OCI-LY3 (cell line): ENCODE measurements at regions not wholly inside any gene's neighbourhood (a gene's known extent, or its start where the extent isn't known, plus 50 kb on each side); places are given as distances from the start of the nearest gene placed in this dataset.

ENCODE experiments used
- H2AFZ ChIP-seq: fragments of 200-600, 300-600 bp; shearing (Covaris generic); 2 replicates; pipeline ENCODE4 v1.6.0; 2014; ENCODE audit warnings: antibody characterized with exemption, low read depth, low read length
- H3K27ac ChIP-seq: fragments of 200-600, 300-600 bp; sonication (generic); 2 replicates; pipeline ENCODE4 v1.5.1; 2014; ENCODE audit warnings: mild to moderate bottlenecking, low read length, moderate library complexity, mixed read lengths
- H3K27me3 ChIP-seq: fragments of 200-600, 300-600 bp; sonication (generic); 2 replicates; pipeline ENCODE4 v1.6.1; 2014; ENCODE audit warnings: low read depth, low read length, mixed read lengths
- H3K36me3 ChIP-seq: fragments of 200-600, 300-600 bp; sonication (generic); replicated peaks from 2 replicates; pipeline ENCODE3; 2014; ENCODE audit warnings: low read depth, low read length, mixed read lengths
- H3K4me1 ChIP-seq: fragments of 300-600, 200-600 bp; sonication (generic); 2 replicates; pipeline ENCODE4 v1.6.1; 2014; ENCODE audit warnings: low read length, mixed read lengths
- H3K4me2 ChIP-seq: fragments of 200-600, 300-600 bp; sonication (generic); 2 replicates; pipeline ENCODE4 v1.6.1; 2014; ENCODE audit warnings: low read length, mixed read lengths
- H3K4me3 ChIP-seq: fragments of 300-600, 200-600 bp; sonication (generic); 2 replicates; pipeline ENCODE4 v1.5.1; 2014; ENCODE audit warnings: antibody characterized with exemption, mild to moderate bottlenecking, low read length, moderate library complexity
- H3K79me2 ChIP-seq: fragments of 300-600, 200-600 bp; shearing (Covaris generic); 2 replicates; pipeline ENCODE4 v1.6.1; 2014; ENCODE audit warnings: mild to moderate bottlenecking, low read length, mixed read lengths
- H3K9ac ChIP-seq: fragments of 300-600, 200-600 bp; shearing (Covaris generic); 2 replicates; pipeline ENCODE4 v1.6.0; 2014; ENCODE audit warnings: mild to moderate bottlenecking, low read length, moderate library complexity
- H3K9me3 ChIP-seq: fragments of 200-600, 300-600 bp; shearing (Covaris generic); 2 replicates; pipeline ENCODE4 v1.6.1; 2014; ENCODE audit warnings: low read length, mixed read lengths; ENCODE audit not compliant: insufficient read depth
- H4K20me1 ChIP-seq: fragments of 200-600, 300-600 bp; sonication (generic); 2 replicates; pipeline ENCODE4 v1.6.1; 2016; ENCODE audit warnings: low read length, mixed read lengths; ENCODE audit not compliant: insufficient read depth
- EZH2phosphoT487 ChIP-seq: fragments of 200-600 bp; shearing (Covaris generic); IDR thresholded peaks from 2 replicates; pipeline ENCODE4 v1.6.1; 2018; ENCODE audit warnings: antibody characterized with exemption, mixed run types, low read depth
- TF ChIP-seq, protein P1 (sequence below): fragments of 200-600, 300-600 bp; sonication (generic); IDR thresholded peaks from 2 replicates; pipeline ENCODE4 v1.5.1; 2014; ENCODE audit warnings: antibody characterized with exemption, low read length, low read depth

GRCh38 chr10:125442856-125443540 lies 240.0 kb downstream of the TEX36 start:
- H3K4me3 ChIP-seq = no peak overlapping the region
- H3K4me1 ChIP-seq = no peaks in the 10 kb centered on the region
- no peak overlapping the region for H2AFZ ChIP-seq
- no peak for TF ChIP-seq EZH2phosphoT487
- TF ChIP-seq, protein P1, sequence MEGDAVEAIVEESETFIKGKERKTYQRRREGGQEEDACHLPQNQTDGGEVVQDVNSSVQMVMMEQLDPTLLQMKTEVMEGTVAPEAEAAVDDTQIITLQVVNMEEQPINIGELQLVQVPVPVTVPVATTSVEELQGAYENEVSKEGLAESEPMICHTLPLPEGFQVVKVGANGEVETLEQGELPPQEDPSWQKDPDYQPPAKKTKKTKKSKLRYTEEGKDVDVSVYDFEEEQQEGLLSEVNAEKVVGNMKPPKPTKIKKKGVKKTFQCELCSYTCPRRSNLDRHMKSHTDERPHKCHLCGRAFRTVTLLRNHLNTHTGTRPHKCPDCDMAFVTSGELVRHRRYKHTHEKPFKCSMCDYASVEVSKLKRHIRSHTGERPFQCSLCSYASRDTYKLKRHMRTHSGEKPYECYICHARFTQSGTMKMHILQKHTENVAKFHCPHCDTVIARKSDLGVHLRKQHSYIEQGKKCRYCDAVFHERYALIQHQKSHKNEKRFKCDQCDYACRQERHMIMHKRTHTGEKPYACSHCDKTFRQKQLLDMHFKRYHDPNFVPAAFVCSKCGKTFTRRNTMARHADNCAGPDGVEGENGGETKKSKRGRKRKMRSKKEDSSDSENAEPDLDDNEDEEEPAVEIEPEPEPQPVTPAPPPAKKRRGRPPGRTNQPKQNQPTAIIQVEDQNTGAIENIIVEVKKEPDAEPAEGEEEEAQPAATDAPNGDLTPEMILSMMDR = no peak
- H3K27ac ChIP-seq = no peak overlapping the region
- H3K79me2 ChIP-seq = no peaks in the 10 kb centered on the region
- no peaks in the 10 kb centered on the region for H3K36me3 ChIP-seq
- H3K9ac ChIP-seq = no peak overlapping the region
- H3K4me2 ChIP-seq = no peak overlapping the region
- H3K27me3 ChIP-seq = no peaks in the 10 kb centered on the region
- H3K9me3 ChIP-seq = no peaks in the 10 kb centered on the region
- H4K20me1 ChIP-seq = no peaks in the 10 kb centered on the region

DNA sequence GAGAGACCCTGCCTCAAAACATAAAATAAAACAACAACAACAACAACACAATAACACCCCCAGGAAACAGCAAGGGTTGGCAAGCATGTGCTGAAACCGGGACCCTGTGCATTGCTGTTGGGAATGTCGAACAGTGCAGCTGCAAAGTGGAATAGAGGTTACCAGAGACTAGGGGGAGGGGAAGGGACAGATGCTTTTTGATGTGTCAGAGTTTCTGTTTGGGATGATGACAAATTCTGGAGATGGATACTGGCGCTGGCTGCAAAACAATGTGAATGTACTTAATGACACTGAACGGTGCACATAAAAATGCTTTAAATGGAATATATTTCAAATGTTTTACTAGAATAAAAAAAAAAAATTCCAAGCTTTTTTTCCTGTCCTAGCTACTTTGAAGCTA lies 241.8 kb downstream of the TEX36 start:
- Histone ChIP-seq H3K36me3 (no peaks in the 10 kb centered on the region), H3K4me1 (no peaks in the 10 kb centered on the region), H3K4me2 (no peak overlapping the region), H2AFZ (no peak overlapping the region), H4K20me1 (no peaks in the 10 kb centered on the region), H3K79me2 (no peaks in the 10 kb centered on the region), H3K27ac (no peak overlapping the region), H3K4me3 (no peak overlapping the region), H3K9me3 (no peaks in the 10 kb centered on the region), H3K9ac (no peak overlapping the region), H3K27me3 (no peaks in the 10 kb centered on the region)
- TF ChIP-seq, protein P1 = no peak
- no peak for TF ChIP-seq EZH2phosphoT487

DNA sequence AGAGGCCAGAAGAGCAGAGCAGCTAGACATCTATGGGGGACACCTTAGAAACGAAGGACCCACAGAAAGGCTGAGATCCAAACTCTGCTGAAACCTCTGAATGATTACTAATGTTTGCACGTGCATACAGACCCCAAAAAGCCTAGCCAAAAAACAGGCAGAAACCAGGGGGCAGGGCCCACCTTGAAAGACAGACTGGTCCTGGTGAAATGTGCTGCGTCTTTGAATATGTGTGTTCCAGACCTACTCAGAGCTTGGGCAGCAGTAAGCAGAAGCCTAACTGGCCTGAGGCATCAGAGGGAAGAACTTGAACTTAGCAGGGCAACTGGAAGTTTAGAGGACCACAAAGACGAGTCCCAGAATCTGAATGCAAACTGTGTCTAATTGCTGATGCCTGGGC lies 251.8 kb downstream of the TEX36 start:
- Histone ChIP-seq H2AFZ (no peak overlapping the region), H3K9ac (no peak overlapping the region), H3K27ac (no peak overlapping the region), H3K9me3 (no peaks in the 10 kb centered on the region), H3K4me2 (no peak overlapping the region), H3K27me3 (no peaks in the 10 kb centered on the region), H3K79me2 (no peaks in the 10 kb centered on the region), H3K4me3 (no peak overlapping the region), H4K20me1 (no peaks in the 10 kb centered on the region), H3K4me1 (no peaks in the 10 kb centered on the region), H3K36me3 (no peaks in the 10 kb centered on the region)
- TF ChIP-seq EZH2phosphoT487 = no peak
- TF ChIP-seq, protein P1 = no peak

GRCh38 chr10:125428054-125428453 lies 254.9 kb downstream of the TEX36 start:
- Histone ChIP-seq H3K4me1 (no peaks in the 10 kb centered on the region), H3K36me3 (no peaks in the 10 kb centered on the region), H3K4me2 (no peak overlapping the region), H3K9me3 (no peaks in the 10 kb centered on the region), H2AFZ (no peak overlapping the region), H3K4me3 (no peak overlapping the region), H3K27ac (no peak overlapping the region), H3K9ac (no peak overlapping the region), H3K27me3 (no peaks in the 10 kb centered on the region), H4K20me1 (no peaks in the 10 kb centered on the region), H3K79me2 (no peaks in the 10 kb centered on the region)
- TF ChIP-seq, protein P1 = no peak
- TF ChIP-seq EZH2phosphoT487 = no peak
